Lower lobe of right lung (tissue), 2 donors: ENCODE measurements at regions not wholly inside any gene's neighbourhood (a gene's known extent, or its start where the extent isn't known, plus 50 kb on each side); places are given as distances from the start of the nearest gene placed in this dataset.
A peak's percentile ranks its signal among the peaks of the same experiment; 100 is the strongest.

Experiments
- ATAC-seq, 2 donors: fragments of 200-7000 bp; cut with Tn5 transposase; one replicate each; pipeline ENCODE4 v1.9.1; 2020 to 2022; ENCODE audit warnings: mild to moderate bottlenecking in 2 of 2, moderate library complexity in 2 of 2
- DNase-seq: peaks from one replicate; pipeline ENCODE4 v3.0.0-alpha.2; 2020
- H3K27ac ChIP-seq: fragments of 200-600 bp; one replicate; pipeline ENCODE4 v1.8.0; 2022
- H3K27me3 ChIP-seq: fragments of 200-600 bp; one replicate; pipeline ENCODE4 v1.8.0; 2022; ENCODE audit warnings: low read depth
- H3K36me3 ChIP-seq: fragments of 200-600 bp; one replicate; pipeline ENCODE4 v1.8.0; 2022; ENCODE audit warnings: mild to moderate bottlenecking
- H3K4me1 ChIP-seq: fragments of 200-600 bp; one replicate; pipeline ENCODE4 v1.8.0; 2022
- H3K4me3 ChIP-seq: fragments of 200-600 bp; one replicate; pipeline ENCODE4 v1.8.0; 2022; ENCODE audit warnings: mild to moderate bottlenecking
- H3K9me3 ChIP-seq: fragments of 200-600 bp; one replicate; pipeline ENCODE4 v1.8.0; 2022
- intact Hi-C: fragments of 100-400 bp; cut with DNase I; formaldehyde crosslinking; loops from one replicate; pipeline ENCODE4 v1.11.0; 2022
- TF ChIP-seq, protein P1 (sequence below): fragments of 200-600 bp; IDR thresholded peaks from one replicate; pipeline ENCODE4 v1.8.0; 2022; ENCODE audit warnings: antibody characterized with exemption, mild to moderate bottlenecking
- donor health status: DM: no; HTN: yes; CAD: no; lungs with severe emphysema.

DNA sequence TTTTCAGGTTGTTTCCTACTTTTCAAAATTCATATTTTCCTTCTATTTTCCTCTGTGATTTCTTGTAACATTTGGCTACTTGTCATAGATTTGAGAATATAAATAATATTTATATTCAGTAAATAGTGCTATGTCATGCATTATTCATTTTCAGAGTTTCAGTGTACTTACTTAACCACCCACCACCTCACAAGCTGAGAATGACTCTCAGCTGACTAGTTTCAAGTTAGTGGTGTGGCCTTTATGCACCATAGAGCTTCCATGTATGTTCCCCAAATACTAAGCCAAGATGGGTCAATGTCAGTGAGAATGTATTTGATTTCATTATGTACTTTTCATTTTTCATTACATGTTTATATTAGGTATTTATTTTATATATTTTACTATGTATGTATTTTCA is 56.9 kb upstream of the RGS1 start:
- no peak for ATAC-seq
- TF ChIP-seq, protein P1, sequence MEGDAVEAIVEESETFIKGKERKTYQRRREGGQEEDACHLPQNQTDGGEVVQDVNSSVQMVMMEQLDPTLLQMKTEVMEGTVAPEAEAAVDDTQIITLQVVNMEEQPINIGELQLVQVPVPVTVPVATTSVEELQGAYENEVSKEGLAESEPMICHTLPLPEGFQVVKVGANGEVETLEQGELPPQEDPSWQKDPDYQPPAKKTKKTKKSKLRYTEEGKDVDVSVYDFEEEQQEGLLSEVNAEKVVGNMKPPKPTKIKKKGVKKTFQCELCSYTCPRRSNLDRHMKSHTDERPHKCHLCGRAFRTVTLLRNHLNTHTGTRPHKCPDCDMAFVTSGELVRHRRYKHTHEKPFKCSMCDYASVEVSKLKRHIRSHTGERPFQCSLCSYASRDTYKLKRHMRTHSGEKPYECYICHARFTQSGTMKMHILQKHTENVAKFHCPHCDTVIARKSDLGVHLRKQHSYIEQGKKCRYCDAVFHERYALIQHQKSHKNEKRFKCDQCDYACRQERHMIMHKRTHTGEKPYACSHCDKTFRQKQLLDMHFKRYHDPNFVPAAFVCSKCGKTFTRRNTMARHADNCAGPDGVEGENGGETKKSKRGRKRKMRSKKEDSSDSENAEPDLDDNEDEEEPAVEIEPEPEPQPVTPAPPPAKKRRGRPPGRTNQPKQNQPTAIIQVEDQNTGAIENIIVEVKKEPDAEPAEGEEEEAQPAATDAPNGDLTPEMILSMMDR = no peak

GRCh38 chr1:192521734-192522133 is 53.8 kb upstream of the RGS1 start:
- TF ChIP-seq, protein P1 = no peak
- Histone ChIP-seq H3K27me3 (no peaks in the 10 kb centered on the region), H3K36me3 (no peaks in the 10 kb centered on the region), H3K4me1 (no peaks in the 10 kb centered on the region), H3K27ac (no peak overlapping the region), H3K4me3 (no peak overlapping the region), H3K9me3 (no peaks in the 10 kb centered on the region)
- DNase-seq (no peak), ATAC-seq (peak in 1 of 2 donors; percentile 48)
- intact Hi-C loops = no loop called here

More for the DNA sequence above, 56.9 kb upstream of the RGS1 start:
- DNase-seq = no peak
- intact Hi-C loops = no loop called here
- no peak overlapping the region for H3K27ac ChIP-seq
- no peaks in the 10 kb centered on the region for H3K36me3 ChIP-seq
- no peaks in the 10 kb centered on the region for H3K27me3 ChIP-seq
- no peak overlapping the region for H3K4me3 ChIP-seq
- no peaks in the 10 kb centered on the region for H3K9me3 ChIP-seq
- H3K4me1 ChIP-seq = no peaks in the 10 kb centered on the region

- H3K27ac ChIP-seq = no peak overlapping the region
- TF ChIP-seq, protein P1 = no peak
- ATAC-seq = no peak
These were observed 52.9 kb upstream of the RGS1 start for GRCh38 chr1:192522673-192523072.

GRCh38 chr1:192524223-192524622 is 51.4 kb upstream of the RGS1 start:
- TF ChIP-seq, protein P1 = no peak
- intact Hi-C loops = no loop called here
- no peaks in the 10 kb centered on the region for H3K4me1 ChIP-seq
- no peaks in the 10 kb centered on the region for H3K9me3 ChIP-seq
- ATAC-seq = no peak
- H3K36me3 ChIP-seq = no peaks in the 10 kb centered on the region
- no peaks in the 10 kb centered on the region for H3K27me3 ChIP-seq
- no peak for DNase-seq
- no peak overlapping the region for H3K27ac ChIP-seq
- H3K4me3 ChIP-seq = no peak overlapping the region

More at GRCh38 chr1:192522673-192523072, 52.9 kb upstream of the RGS1 start:
- DNase-seq = no peak
- intact Hi-C loops = no loop called here
- Histone ChIP-seq H3K4me1 (no peaks in the 10 kb centered on the region), H3K9me3 (no peaks in the 10 kb centered on the region), H3K36me3 (no peaks in the 10 kb centered on the region), H3K4me3 (no peak overlapping the region), H3K27me3 (no peaks in the 10 kb centered on the region)
